ENCODE measurements at regions not wholly inside any gene's neighbourhood (a gene's known extent, or its start where the extent isn't known, plus 50 kb on each side); places are given as distances from the start of the nearest gene placed in this dataset.

GRCh38 chr1:222950892-222951291, 136.1 kb downstream of the DISP1 start (continued):
- no peak for TF ChIP-seq ZNF155 (tag by site-specific recombination; IDR thresholded peaks at IDR 0.05)
- TF ChIP-seq ZNF280D (tag by site-specific recombination; IDR thresholded peaks at IDR 0.05), result no peak
- TF ChIP-seq ZNF132 (tag by site-specific recombination; IDR thresholded peaks at IDR 0.05; ENCODE audit: borderline replicate concordance), result no peak
- peak; percentile 78 for TF ChIP-seq FEZF1 (tag by site-specific recombination; IDR thresholded peaks at IDR 0.05)

GRCh38 chr1:222953585-222953984, 138.7 kb downstream of the DISP1 start:
- ChIA-PET CTCF (interaction anchor here (0.6 kb wide), 1 partner anchor 214 kb away, joined by 8 read pairs; no protein-coding TSS in a partner anchor), POLR2A (no interaction called here)
- H3K4me3 ChIP-seq (ENCODE audit: low read depth, low read length), result no peak overlapping the region
- H3K9me3 ChIP-seq (ENCODE audit: control insufficient read depth, insufficient read depth, low read depth, low read length), result no peaks in the 10 kb centered on the region
- TF ChIP-seq ZNF585B (tag by site-specific recombination; IDR thresholded peaks at IDR 0.05) (no peak), ZBTB17 (tag by site-specific recombination; IDR thresholded peaks at IDR 0.05) (no peak), WT1 (tag by site-specific recombination; IDR thresholded peaks at IDR 0.05) (no peak)
- H3K4me1 ChIP-seq (ENCODE audit: control insufficient read depth, insufficient read depth, low read length), result no peaks in the 10 kb centered on the region
- H3K36me3 ChIP-seq (ENCODE audit: control insufficient read depth in 2 of 2, insufficient read depth in 1 of 2, low read length in 2 of 2), result no peaks in the 10 kb centered on the region
- H3K27ac ChIP-seq (ENCODE audit: extremely low read depth, low read depth, low read length), result no peak overlapping the region

- TF ChIP-seq ZNF133 (tag by site-specific recombination; IDR thresholded peaks at IDR 0.05) (no peak), ZSCAN16 (tag by site-specific recombination; IDR thresholded peaks at IDR 0.05) (no peak), ZNF433 (tag by site-specific recombination; IDR thresholded peaks at IDR 0.05; ENCODE audit: low read depth) (no peak), ZBTB21 (tag by site-specific recombination; IDR thresholded peaks at IDR 0.05) (no peak), ZSCAN4 (tag by site-specific recombination; IDR thresholded peaks at IDR 0.05) (no peak), ZNF155 (tag by site-specific recombination; IDR thresholded peaks at IDR 0.05) (no peak), ZNF341 (tag by site-specific recombination; IDR thresholded peaks at IDR 0.05; ENCODE audit: low read depth) (no peak), ZNF654 (tag by site-specific recombination; IDR thresholded peaks at IDR 0.05; ENCODE audit: low read depth) (no peak), ZNF549 (tag by site-specific recombination; IDR thresholded peaks at IDR 0.05) (no peak), OSR2 (tag by site-specific recombination; IDR thresholded peaks at IDR 0.05) (no peak), RBAK (tag by site-specific recombination; IDR thresholded peaks at IDR 0.05) (no peak), ZNF10 (tag by site-specific recombination; IDR thresholded peaks at IDR 0.05) (no peak), ZBTB6 (tag by site-specific recombination; IDR thresholded peaks at IDR 0.05) (no peak), ZNF585B (tag by site-specific recombination; IDR thresholded peaks at IDR 0.05) (no peak), ZNF138 (tag by site-specific recombination; IDR thresholded peaks at IDR 0.05; ENCODE audit: borderline replicate concordance) (no peak), GFI1B (tag by site-specific recombination; IDR thresholded peaks at IDR 0.05) (no peak), TCF7L2 (IDR thresholded peaks at IDR 0.05; ENCODE audit: borderline replicate concordance, low read depth, low read length) (no peak), ZNF416 (tag by site-specific recombination; IDR thresholded peaks at IDR 0.05) (no peak), ZNF292 (tag by site-specific recombination; IDR thresholded peaks at IDR 0.05; ENCODE audit: borderline replicate concordance, low read depth) (no peak), SETDB1 (IDR thresholded peaks at IDR 0.05; ENCODE audit: insufficient read length, low read length) (no peak)
- Histone ChIP-seq H3K4me1 (ENCODE audit: control insufficient read depth, insufficient read depth, low read length) (no peaks in the 10 kb centered on the region), H3K9me3 (ENCODE audit: control insufficient read depth, insufficient read depth, low read depth, low read length) (no peaks in the 10 kb centered on the region), H3K4me3 (ENCODE audit: low read depth, low read length) (no peak overlapping the region), H3K36me3 (ENCODE audit: control insufficient read depth in 2 of 2, insufficient read depth in 1 of 2, low read length in 2 of 2) (no peaks in the 10 kb centered on the region), H3K27ac (ENCODE audit: extremely low read depth, low read depth, low read length) (no peak overlapping the region)
- ChIA-PET POLR2A (no interaction called here), CTCF (no interaction called here)
Observed at GRCh38 chr1:222955964-222956363, 141.1 kb downstream of the DISP1 start.
